K562 (cell line): ENCODE measurements at regions not wholly inside any gene's neighbourhood (a gene's known extent, or its start where the extent isn't known, plus 50 kb on each side); places are given as distances from the start of the nearest gene placed in this dataset.

Experiments used
- ATAC-seq: fragments of 200-7000 bp; cut with Tn5 transposase; 3 replicates; pipeline ENCODE4 v1.9.1; 2020; ENCODE audit warnings: moderate library complexity
- BruUV-seq: library from RNA; stranded (reverse); fragments of 400-500 nt; replicated peaks from 2 replicates; lab custom pipeline; 2021; lab: Mats Ljungman, UMichigan
- CTCF ChIA-PET: fragments of 300-600 bp; formaldehyde crosslinking; extraction: SDS; loops from one replicate; lab custom pipeline; 2021; ENCODE audit warnings: low intra/inter-chr PET ratio; lab: Yijun Ruan, JAX
- POLR2A ChIA-PET: fragments of 300-600, 350-650 bp; sonication (Branson Sonifier 250); formaldehyde crosslinking; extraction: SDS; loops from one replicate; lab custom pipeline; 2021; ENCODE audit warnings: antibody characterized with exemption, inconsistent platforms; lab: Yijun Ruan, JAX
- DNase-seq, 4 experiments: peaks; one replicate each; pipeline versions ENCODE4 v3.0.0 to v3.0.0-alpha.2; 2011 to 2018; ENCODE audit warnings: low spot score in 3 of 4, mixed read lengths in 3 of 4; ENCODE audit errors: extremely low read depth in 1 of 4
- FAIRE-seq: peaks from 2 replicates; lab custom pipeline; 2011; peaks lifted over from hg19 to GRCh38; lab: Jason Lieb, UNC
- H2AFZ ChIP-seq: 2 replicates; pipeline ENCODE4 v1.6.0; 2011; ENCODE audit warnings: low read depth, low read length, control low read depth, inconsistent platforms
- H3K27ac ChIP-seq: fragments of 200-600 bp; 3 replicates; pipeline ENCODE4 v1.8.0; 2011; ENCODE audit warnings: low read depth, mild to moderate bottlenecking, control low read depth, inconsistent platforms, low read length, moderate library complexity, mixed read lengths; ENCODE audit errors: extremely low read depth
- H3K27me3 ChIP-seq, 2 experiments: fragments of 300-600 bp in 1 of 2; 2 replicates in 1 of 2; 3 replicates in 1 of 2; pipeline versions ENCODE4 v1.6.0 to v1.8.0; 2011; ENCODE audit warnings: inconsistent platforms in 2 of 2, low read length in 2 of 2, mild to moderate bottlenecking in 1 of 2, mixed read lengths in 1 of 2, moderate library complexity in 1 of 2; ENCODE audit not compliant: control insufficient read depth in 2 of 2, insufficient read depth in 2 of 2
- H3K36me3 ChIP-seq: fragments of 300-600 bp; 3 replicates; pipeline ENCODE4 v1.8.0; 2011; ENCODE audit warnings: mild to moderate bottlenecking, low read length, inconsistent platforms; ENCODE audit not compliant: control insufficient read depth, insufficient read depth
- H3K4me1 ChIP-seq, 2 experiments: fragments of 200-600 bp in 1 of 2; replicated peaks in 1 of 2; 2 replicates in 1 of 2; 3 replicates in 1 of 2; pipeline versions ENCODE4 v1.5.1 to v1.8.0; 2011; ENCODE audit warnings: inconsistent platforms in 2 of 2, low read length in 2 of 2, mild to moderate bottlenecking in 1 of 2, mixed read lengths in 1 of 2, moderate library complexity in 1 of 2; ENCODE audit not compliant: control insufficient read depth in 2 of 2, insufficient read depth in 2 of 2
- H3K4me2 ChIP-seq: 2 replicates; pipeline ENCODE4 v1.6.1; 2011; ENCODE audit warnings: low read length, control low read depth, inconsistent platforms, mixed read lengths; ENCODE audit not compliant: insufficient read depth
- H3K4me3 ChIP-seq: fragments of 200-600 bp; sonication (generic), shearing (Covaris generic); 2 replicates; pipeline ENCODE4 v1.5.1; 2016; ENCODE audit warnings: control low read depth, inconsistent platforms
- H3K79me2 ChIP-seq: fragments of 200-600 bp; 3 replicates; pipeline ENCODE4 v1.8.0; 2011; ENCODE audit warnings: low read length, inconsistent platforms; ENCODE audit not compliant: control insufficient read depth, insufficient read depth
- H3K9ac ChIP-seq, 2 experiments: 2 replicates each; pipeline versions ENCODE4 v1.6.0 to v1.6.1; 2011; ENCODE audit warnings: low read depth in 2 of 2, low read length in 2 of 2, control low read depth in 1 of 2, inconsistent platforms in 1 of 2, mild to moderate bottlenecking in 1 of 2, mixed read lengths in 1 of 2; ENCODE audit not compliant: insufficient read depth in 1 of 2
- H3K9me1 ChIP-seq: one replicate; pipeline ENCODE4 v1.6.0; 2011; ENCODE audit warnings: inconsistent platforms, mild to moderate bottlenecking, low read length, moderate library complexity; ENCODE audit not compliant: control insufficient read depth, insufficient read depth
- H3K9me3 ChIP-seq: replicated peaks from 2 replicates; pipeline ENCODE4 v1.5.1; 2011; ENCODE audit warnings: low read depth, low read length, inconsistent platforms; ENCODE audit not compliant: control insufficient read depth, insufficient read depth
- H4K20me1 ChIP-seq: replicated peaks from 2 replicates; pipeline ENCODE4 v1.6.1; 2011; ENCODE audit warnings: low read length, inconsistent platforms, mixed read lengths; ENCODE audit not compliant: control insufficient read depth, insufficient read depth
- MAZ ChIP-seq, 2 experiments: fragments of 450-650 bp in 1 of 2; sonication (generic) in 1 of 2; formaldehyde crosslinking; IDR thresholded peaks in 1 of 2; conservative IDR thresholded peaks in 1 of 2; 2 replicates each; pipeline versions ENCODE4 v1.4.0 to v1.5.0; 2020; ENCODE audit warnings: mild to moderate bottlenecking in 1 of 2, missing genetic modification reagents in 1 of 2
- NCOA2 ChIP-seq, 2 experiments: fragments of 450-650 bp; IDR thresholded peaks; 2 replicates each; pipeline ENCODE4 v1.6.1; 2018; ENCODE audit warnings: mild to moderate bottlenecking in 2 of 2, moderate library complexity in 1 of 2; ENCODE audit not compliant: partially characterized antibody in 2 of 2
- PCBP2 ChIP-seq: fragments of 200-400 bp; formaldehyde crosslinking; IDR thresholded peaks from 2 replicates; pipeline ENCODE4 v1.6.1; 2018; ENCODE audit warnings: low read length, low read depth, mild to moderate bottlenecking, moderate library complexity; ENCODE audit not compliant: poor library complexity, severe bottlenecking
- SP2 ChIP-seq: IDR thresholded peaks from 2 replicates; pipeline ENCODE4 v1.6.1; 2011; ENCODE audit warnings: mild to moderate bottlenecking, low read depth, low read length, moderate library complexity; ENCODE audit not compliant: poor library complexity, severe bottlenecking; ENCODE audit errors: extremely low read depth
- TFAM ChIP-seq: fragments of 250-450 bp; sonication (Bioruptor Pico); conservative IDR thresholded peaks from 2 replicates; pipeline ENCODE4 v1.5.0; 2021; ENCODE audit warnings: mild to moderate bottlenecking, moderate library complexity
- WGBS: fragments of 100-300 bp; shearing (Covaris generic); methylation state at CpG from one replicate; pipeline ENCODE4 v1.1.6; 2016; ENCODE audit warnings: low coverage, mixed read lengths; ENCODE audit not compliant: insufficient coverage; ENCODE audit errors: missing lambda C conversion rate; 5-methylcytosine and 5-hydroxymethylcytosine counted together
- in situ Hi-C: fragments of 300-500 bp; cut with MboI; formaldehyde crosslinking; loops from 4 replicates; pipeline ENCODE4 v1.15.0; 2018; ENCODE audit warnings: inconsistent platforms, mixed read lengths
- intact Hi-C: fragments of 100-400 bp; cut with micrococcal nuclease; formaldehyde crosslinking; loops from 2 replicates; pipeline ENCODE4 v1.14.2; 2022

- TF ChIP-seq MAZ (CRISPR knock-in tag; conservative IDR thresholded peaks at IDR 0.05 in 1 of 2, IDR thresholded peaks at IDR 0.05 in 1 of 2), result no peak
- no peak for TF ChIP-seq PCBP2
Observed at GRCh38 chr7:68407460-68407859, 1190.8 kb upstream of the AUTS2 start (continued).

- no peak for ATAC-seq
- no peak overlapping the region for H3K4me2 ChIP-seq
- no peaks in the 10 kb centered on the region for H3K27me3 ChIP-seq
- ChIA-PET POLR2A (no interaction called here), CTCF (no interaction called here)
- BruUV-seq, result no TSS peak
- TF ChIP-seq TFAM (CRISPR knock-in tag) (0 out of 2 replicates have a peak, but pooled peaks have one; percentile 40), NCOA2 (IDR thresholded peaks at IDR 0.05; ENCODE audit: partially characterized antibody in 2 of 2) (peak in 1 of 2 experiments; percentile 92), SP2 (no peak)
- no peaks in the 10 kb centered on the region for H3K79me2 ChIP-seq
- no peaks in the 10 kb centered on the region for H3K9me1 ChIP-seq
- no peaks in the 10 kb centered on the region for H4K20me1 ChIP-seq
- no peak overlapping the region for H2AFZ ChIP-seq
- intact Hi-C loops, result no loop called here
- no peak overlapping the region for H3K9ac ChIP-seq
- no peak for DNase-seq
- in situ Hi-C loops, result no loop called here
- H3K4me3 ChIP-seq, result no peak overlapping the region
- FAIRE-seq, result no peak
- H3K27ac ChIP-seq, result no peak overlapping the region
- no peaks in the 10 kb centered on the region for H3K36me3 ChIP-seq
- 3% methylated on average over 1 of the region's 1 CpG for WGBS
- H3K4me1 ChIP-seq, result no peaks in the 10 kb centered on the region
- no peaks in the 10 kb centered on the region for H3K9me3 ChIP-seq
Observed at GRCh38 chr7:68408873-68409272, 1189.4 kb upstream of the AUTS2 start.
